Thyroid gland (tissue), 4 donors: ENCODE measurements at regions not wholly inside any gene's neighbourhood (a gene's known extent, or its start where the extent isn't known, plus 50 kb on each side); places are given as distances from the start of the nearest gene placed in this dataset.

Experiments
- DNase-seq, 2 donors: peaks; one replicate each; pipeline ENCODE4 v3.0.0-alpha.2; 2019
- H3K27ac ChIP-seq, 3 donors: fragments of 200-600 bp; sonication (generic); 1 replicate in 2 of 3; 2 replicates in 1 of 3; pipeline ENCODE4 v1.5.1; 2016 to 2019; ENCODE audit warnings: mild to moderate bottlenecking in 1 of 3, moderate library complexity in 1 of 3
- H3K27me3 ChIP-seq: fragments of 200-600 bp; sonication (generic); one replicate; pipeline ENCODE4 v1.5.1; 2019
- H3K36me3 ChIP-seq, 2 donors: fragments of 200-600 bp; sonication (generic); one replicate each; pipeline ENCODE4 v1.5.1; 2016 to 2019
- H3K4me1 ChIP-seq, 2 donors: fragments of 200-600 bp; sonication (generic); one replicate each; pipeline ENCODE4 v1.5.1; 2017 to 2019
- H3K4me3 ChIP-seq, 3 donors: fragments of 200-600 bp; sonication (generic); replicated peaks in 1 of 3; 1 replicate in 2 of 3; 2 replicates in 1 of 3; pipeline ENCODE4 v1.5.1; 2016; ENCODE audit warnings: mild to moderate bottlenecking in 1 of 3
- H3K9me3 ChIP-seq: fragments of 200-600 bp; sonication (generic); one replicate; pipeline ENCODE4 v1.5.1; 2017
- CTCF ChIP-seq, 6 experiments: fragments of 200-600 bp in 3 of 6; fragments of 450-650 bp in 3 of 6; sonication (generic) in 3 of 6; IDR thresholded peaks; one replicate each; pipeline ENCODE4 v1.5.1; 2016 to 2019; ENCODE audit warnings: antibody characterized with exemption in 6 of 6, mild to moderate bottlenecking in 2 of 6, inconsistent platforms in 1 of 6, moderate library complexity in 1 of 6
- POLR2A ChIP-seq, 2 donors: fragments of 450-650 bp; IDR thresholded peaks; one replicate each; pipeline ENCODE4 v1.6.1; 2017; ENCODE audit warnings: antibody characterized with exemption in 2 of 2, mild to moderate bottlenecking in 2 of 2, moderate library complexity in 1 of 2
- WGBS, 2 donors: methylation state at CpG; one replicate each; pipeline ENCODE4 v1.1.5; 2017; 5-methylcytosine and 5-hydroxymethylcytosine counted together
- intact Hi-C: fragments of 100-400 bp; cut with DNase I; formaldehyde crosslinking; loops from one replicate; pipeline ENCODE4 v1.15.1; 2023

DNA sequence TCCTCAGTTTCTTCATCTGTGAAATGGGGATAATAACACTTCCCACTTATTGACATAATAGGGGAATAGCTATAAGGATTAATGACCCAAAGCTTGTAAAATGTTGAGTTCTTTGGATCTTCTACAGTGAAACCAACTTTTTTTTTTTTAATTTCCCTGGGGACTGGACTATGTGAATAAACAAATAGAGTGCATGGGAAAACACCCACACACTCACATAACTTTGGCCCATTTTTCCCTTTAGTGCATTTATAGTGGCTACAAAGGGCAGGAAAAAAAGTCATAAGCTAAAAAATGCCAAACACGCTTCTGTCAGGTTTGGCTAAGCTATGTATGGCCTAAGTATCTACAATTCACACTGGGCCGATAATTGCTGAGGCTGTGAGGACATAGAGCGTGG lies 406.2 kb upstream of the JAG1 start:
- intact Hi-C loops = no loop called here
- no peaks in the 10 kb centered on the region for H3K27me3 ChIP-seq
- WGBS, 2 donors = 81 to 84% methylated on average over 3 of the region's 3 CpGs
- H3K27ac ChIP-seq = no peak overlapping the region
- no peaks in the 10 kb centered on the region for H3K4me1 ChIP-seq
- no peaks in the 10 kb centered on the region for H3K36me3 ChIP-seq
- no peak overlapping the region for H3K4me3 ChIP-seq
- TF ChIP-seq POLR2A (IDR thresholded peaks at IDR 0.05) (no peak), CTCF (IDR thresholded peaks at IDR 0.05) (no peak)
- DNase-seq = no peak
- H3K9me3 ChIP-seq = no peaks in the 10 kb centered on the region

DNA sequence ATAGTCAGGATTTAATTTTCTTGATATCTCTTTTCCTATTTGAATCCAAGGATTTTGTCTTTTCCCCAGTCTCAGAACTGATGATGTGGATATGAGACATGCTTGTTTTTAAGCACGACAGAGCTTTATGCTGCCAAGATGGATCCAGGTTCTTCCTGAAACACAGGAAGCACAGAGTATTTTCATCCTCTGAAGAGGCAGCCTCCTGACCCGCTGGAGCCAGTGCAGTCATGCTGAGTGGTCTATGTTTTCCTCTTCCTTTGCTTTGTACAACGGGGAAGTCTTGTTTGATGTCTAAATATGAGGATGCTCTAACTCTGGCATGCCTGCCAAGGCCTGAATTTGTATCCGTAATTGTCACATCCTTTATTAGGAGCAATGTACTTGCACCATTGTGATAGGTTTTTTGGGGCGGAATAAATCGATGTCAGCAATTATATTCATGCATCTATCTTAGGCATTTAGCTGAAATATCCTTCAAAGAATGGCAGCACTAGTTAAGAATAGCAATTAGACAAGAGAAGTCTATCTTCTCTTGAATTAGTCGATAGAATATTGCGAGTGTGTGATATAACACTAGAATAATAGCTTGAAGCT lies 407.1 kb upstream of the JAG1 start:
- Histone ChIP-seq H3K9me3 (no peaks in the 10 kb centered on the region), H3K4me3 (no peak overlapping the region), H3K27ac (no peak overlapping the region), H3K4me1 (no peaks in the 10 kb centered on the region), H3K27me3 (no peaks in the 10 kb centered on the region), H3K36me3 (no peaks in the 10 kb centered on the region)
- 71 to 75% methylated on average over 8 of the region's 8 CpGs for WGBS, 2 donors
- no peak for DNase-seq
- TF ChIP-seq POLR2A (IDR thresholded peaks at IDR 0.05) = no peak
- no peak for TF ChIP-seq CTCF (IDR thresholded peaks at IDR 0.05)
- intact Hi-C loops = no loop called here

DNA sequence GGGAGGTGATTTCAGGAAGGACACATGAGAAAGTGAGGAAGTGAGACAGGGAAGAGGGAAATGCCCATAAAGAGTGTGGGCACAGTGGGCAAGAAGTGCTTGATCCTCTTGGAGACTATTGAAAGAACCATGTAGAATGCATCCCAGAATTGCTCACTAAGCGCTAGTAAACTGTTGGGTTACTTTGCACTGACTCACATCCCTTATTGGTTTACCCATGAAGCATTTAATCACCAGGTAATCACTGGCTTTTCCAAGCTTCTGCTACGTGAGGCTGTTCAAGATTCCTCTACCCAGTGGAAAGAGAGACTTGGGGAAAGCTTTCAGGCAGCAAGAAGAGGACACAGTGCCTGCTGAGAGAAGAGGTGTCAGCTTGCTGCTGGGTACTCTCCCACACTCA lies 410.0 kb upstream of the JAG1 start:
- WGBS, 2 donors = 85 to 93% methylated on average over 2 of the region's 2 CpGs
- H3K27me3 ChIP-seq = no peaks in the 10 kb centered on the region

GRCh38 chr20:11084508-11084907 lies 410.7 kb upstream of the JAG1 start:
- no peaks in the 10 kb centered on the region for H3K36me3 ChIP-seq
- no peaks in the 10 kb centered on the region for H3K27me3 ChIP-seq
- intact Hi-C loops = no loop called here
- TF ChIP-seq CTCF (IDR thresholded peaks at IDR 0.05) = no peak
- TF ChIP-seq POLR2A (IDR thresholded peaks at IDR 0.05) = no peak
- no peak overlapping the region for H3K27ac ChIP-seq
- H3K4me1 ChIP-seq = no peaks in the 10 kb centered on the region
- no peak for DNase-seq
- no peak overlapping the region for H3K4me3 ChIP-seq
- no peaks in the 10 kb centered on the region for H3K9me3 ChIP-seq

More for the DNA sequence above, 410.0 kb upstream of the JAG1 start:
- Histone ChIP-seq H3K27ac (no peak overlapping the region), H3K9me3 (no peaks in the 10 kb centered on the region), H3K36me3 (no peaks in the 10 kb centered on the region), H3K4me3 (no peak overlapping the region), H3K4me1 (no peaks in the 10 kb centered on the region)
- no peak for TF ChIP-seq POLR2A (IDR thresholded peaks at IDR 0.05)
- TF ChIP-seq CTCF (IDR thresholded peaks at IDR 0.05) = no peak
- DNase-seq = no peak
- intact Hi-C loops = no loop called here

GRCh38 chr20:11086970-11087369 lies 413.2 kb upstream of the JAG1 start:
- Histone ChIP-seq H3K4me1 (no peaks in the 10 kb centered on the region), H3K36me3 (no peaks in the 10 kb centered on the region), H3K27me3 (no peaks in the 10 kb centered on the region), H3K27ac (no peak overlapping the region), H3K9me3 (no peaks in the 10 kb centered on the region), H3K4me3 (no peak overlapping the region)
- intact Hi-C loops = no loop called here
- TF ChIP-seq POLR2A (IDR thresholded peaks at IDR 0.05) (no peak), CTCF (IDR thresholded peaks at IDR 0.05) (no peak)
- WGBS, 2 donors = 69 to 84% methylated on average over 5 of the region's 5 CpGs
- DNase-seq = no peak
